SU-DHL-6 (cell line): ENCODE measurements at regions not wholly inside any gene's neighbourhood (a gene's known extent, or its start where the extent isn't known, plus 50 kb on each side); places are given as distances from the start of the nearest gene placed in this dataset.

Experiments
- H2AFZ ChIP-seq: fragments of 200-600 bp; sonication (generic); 2 replicates; pipeline ENCODE4 v1.6.1; 2014; ENCODE audit warnings: low read depth, mild to moderate bottlenecking, moderate library complexity, mixed read lengths, antibody characterized with exemption, low read length; ENCODE audit not compliant: severe bottlenecking
- H3F3A ChIP-seq: fragments of 200-600 bp; shearing (Covaris generic); 2 replicates; pipeline ENCODE4 v1.6.0; 2016; ENCODE audit warnings: antibody characterized with exemption, mild to moderate bottlenecking; ENCODE audit not compliant: insufficient read depth
- H3K27ac ChIP-seq: fragments of 200-600 bp; sonication (generic); 2 replicates; pipeline ENCODE4 v1.5.1; 2016; ENCODE audit warnings: low read depth, mild to moderate bottlenecking, low read length, moderate library complexity, mixed read lengths
- H3K27me3 ChIP-seq: fragments of 200-600 bp; sonication (generic), shearing (Covaris generic); 2 replicates; pipeline ENCODE4 v1.6.0; 2014; ENCODE audit warnings: mild to moderate bottlenecking, low read length
- H3K36me3 ChIP-seq: fragments of 200-600 bp; sonication (generic); 2 replicates; pipeline ENCODE4 v1.6.1; 2014; ENCODE audit warnings: mild to moderate bottlenecking, low read length, mixed read lengths
- H3K4me2 ChIP-seq: fragments of 300-600, 200-600 bp; shearing (Covaris generic), sonication (generic); 2 replicates; pipeline ENCODE4 v1.6.0; 2014; ENCODE audit warnings: low read length, low read depth, mild to moderate bottlenecking; ENCODE audit not compliant: poor library complexity, severe bottlenecking
- H3K4me3 ChIP-seq: fragments of 200-600 bp; sonication (generic); 2 replicates; pipeline ENCODE4 v1.5.1; 2014; ENCODE audit warnings: antibody characterized with exemption, low read length, mild to moderate bottlenecking, mixed read lengths; ENCODE audit not compliant: insufficient read depth, poor library complexity, severe bottlenecking
- H3K79me2 ChIP-seq: fragments of 200-600 bp; sonication (generic); 2 replicates; pipeline ENCODE4 v1.6.1; 2014; ENCODE audit warnings: mild to moderate bottlenecking, low read length, moderate library complexity; ENCODE audit not compliant: insufficient read depth
- H3K9ac ChIP-seq: fragments of 200-600 bp; sonication (generic); 2 replicates; pipeline ENCODE4 v1.7.0; 2014; ENCODE audit warnings: mild to moderate bottlenecking, low read length
- H3K9me2 ChIP-seq: fragments of 200-600 bp; sonication (generic); replicated peaks from 2 replicates; pipeline ENCODE4 v1.6.1; 2014; ENCODE audit warnings: low read length; ENCODE audit not compliant: insufficient read depth
- H3K9me3 ChIP-seq: fragments of 200-600 bp; sonication (generic); 2 replicates; pipeline ENCODE4 v1.6.1; 2014; ENCODE audit warnings: low read length, mixed read lengths; ENCODE audit not compliant: insufficient read depth
- H4K20me1 ChIP-seq: fragments of 200-600 bp; sonication (generic); 2 replicates; pipeline ENCODE4 v1.6.1; 2014; ENCODE audit warnings: low read depth, mild to moderate bottlenecking, antibody characterized with exemption, low read length, moderate library complexity, mixed read lengths
- EZH2phosphoT487 ChIP-seq: fragments of 200-600 bp; sonication (generic), shearing (Covaris generic); conservative IDR thresholded peaks from 2 replicates; pipeline ENCODE4 v1.6.1; 2018; ENCODE audit warnings: mild to moderate bottlenecking, antibody characterized with exemption, low read length, moderate library complexity, mixed read lengths
- TF ChIP-seq, protein P1 (sequence below): fragments of 200-600 bp; sonication (generic); IDR thresholded peaks from one replicate; pipeline ENCODE4 v1.5.1; 2017; ENCODE audit warnings: antibody characterized with exemption, mild to moderate bottlenecking, low read length, moderate library complexity; ENCODE audit not compliant: insufficient read depth, poor library complexity, severe bottlenecking

DNA sequence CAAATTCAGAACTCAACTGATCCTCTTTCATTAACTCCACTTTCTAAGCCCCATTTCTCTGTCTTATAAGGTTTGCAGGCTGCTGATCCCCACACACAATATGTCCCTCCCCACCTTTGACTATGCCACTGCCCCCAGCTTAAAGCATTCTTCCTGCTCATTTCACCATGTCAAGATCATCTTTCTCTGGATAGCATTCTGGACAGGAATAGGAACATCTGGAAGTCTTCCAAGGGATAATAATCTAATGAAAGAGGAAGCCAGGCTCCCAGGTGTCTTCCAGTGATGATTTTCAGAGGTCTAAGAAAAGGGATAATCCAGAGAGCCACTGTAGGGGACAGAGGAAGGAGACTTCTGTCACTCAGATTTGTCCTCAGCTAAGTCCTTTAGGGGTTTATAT, 54.6 kb upstream of the GALNT15 start:
- TF ChIP-seq, protein P1, sequence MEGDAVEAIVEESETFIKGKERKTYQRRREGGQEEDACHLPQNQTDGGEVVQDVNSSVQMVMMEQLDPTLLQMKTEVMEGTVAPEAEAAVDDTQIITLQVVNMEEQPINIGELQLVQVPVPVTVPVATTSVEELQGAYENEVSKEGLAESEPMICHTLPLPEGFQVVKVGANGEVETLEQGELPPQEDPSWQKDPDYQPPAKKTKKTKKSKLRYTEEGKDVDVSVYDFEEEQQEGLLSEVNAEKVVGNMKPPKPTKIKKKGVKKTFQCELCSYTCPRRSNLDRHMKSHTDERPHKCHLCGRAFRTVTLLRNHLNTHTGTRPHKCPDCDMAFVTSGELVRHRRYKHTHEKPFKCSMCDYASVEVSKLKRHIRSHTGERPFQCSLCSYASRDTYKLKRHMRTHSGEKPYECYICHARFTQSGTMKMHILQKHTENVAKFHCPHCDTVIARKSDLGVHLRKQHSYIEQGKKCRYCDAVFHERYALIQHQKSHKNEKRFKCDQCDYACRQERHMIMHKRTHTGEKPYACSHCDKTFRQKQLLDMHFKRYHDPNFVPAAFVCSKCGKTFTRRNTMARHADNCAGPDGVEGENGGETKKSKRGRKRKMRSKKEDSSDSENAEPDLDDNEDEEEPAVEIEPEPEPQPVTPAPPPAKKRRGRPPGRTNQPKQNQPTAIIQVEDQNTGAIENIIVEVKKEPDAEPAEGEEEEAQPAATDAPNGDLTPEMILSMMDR = no peak
- TF ChIP-seq EZH2phosphoT487 = no peak
- no peaks in the 10 kb centered on the region for H3K9me2 ChIP-seq

DNA sequence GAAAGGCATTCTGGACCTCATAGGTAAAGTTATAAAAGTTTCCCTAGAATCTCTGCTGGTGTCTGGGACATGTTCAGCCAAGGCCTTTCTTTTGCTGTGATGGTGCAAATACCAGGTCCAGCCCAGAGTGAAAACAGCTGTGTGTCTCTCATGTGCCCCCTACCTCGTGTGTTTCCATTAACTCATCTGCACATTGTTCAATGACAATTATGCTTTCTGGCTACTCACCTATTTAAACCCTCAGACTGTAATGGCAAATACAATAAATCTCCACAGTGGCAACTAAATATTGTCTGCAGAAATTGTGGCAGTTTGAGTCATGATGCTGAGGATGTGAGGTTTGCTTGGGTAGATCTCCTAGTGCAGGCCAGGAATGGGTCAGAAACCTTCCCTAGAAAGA, 53.1 kb upstream of the GALNT15 start:
- H3K4me2 ChIP-seq = no peak overlapping the region
- no peak overlapping the region for H2AFZ ChIP-seq
- no peaks in the 10 kb centered on the region for H3K9me2 ChIP-seq
- no peaks in the 10 kb centered on the region for H3K27me3 ChIP-seq
- H3K27ac ChIP-seq = no peak overlapping the region
- TF ChIP-seq, protein P1 = no peak
- TF ChIP-seq EZH2phosphoT487 = no peak
- H3K79me2 ChIP-seq = no peaks in the 10 kb centered on the region
- no peaks in the 10 kb centered on the region for H4K20me1 ChIP-seq
- H3K9ac ChIP-seq = no peak overlapping the region
- H3F3A ChIP-seq = no peaks in the 10 kb centered on the region
- H3K4me3 ChIP-seq = no peak overlapping the region
- no peaks in the 10 kb centered on the region for H3K36me3 ChIP-seq
- no peaks in the 10 kb centered on the region for H3K9me3 ChIP-seq

More for the DNA sequence above, 54.6 kb upstream of the GALNT15 start:
- H3K9ac ChIP-seq = no peak overlapping the region
- no peak overlapping the region for H3K27ac ChIP-seq
- no peak overlapping the region for H2AFZ ChIP-seq
- H3K4me3 ChIP-seq = no peak overlapping the region
- no peak overlapping the region for H3K4me2 ChIP-seq
- no peaks in the 10 kb centered on the region for H3F3A ChIP-seq
- H3K9me3 ChIP-seq = no peaks in the 10 kb centered on the region
- no peaks in the 10 kb centered on the region for H3K36me3 ChIP-seq
- H4K20me1 ChIP-seq = no peaks in the 10 kb centered on the region
- no peaks in the 10 kb centered on the region for H3K79me2 ChIP-seq
- H3K27me3 ChIP-seq = no peaks in the 10 kb centered on the region

DNA sequence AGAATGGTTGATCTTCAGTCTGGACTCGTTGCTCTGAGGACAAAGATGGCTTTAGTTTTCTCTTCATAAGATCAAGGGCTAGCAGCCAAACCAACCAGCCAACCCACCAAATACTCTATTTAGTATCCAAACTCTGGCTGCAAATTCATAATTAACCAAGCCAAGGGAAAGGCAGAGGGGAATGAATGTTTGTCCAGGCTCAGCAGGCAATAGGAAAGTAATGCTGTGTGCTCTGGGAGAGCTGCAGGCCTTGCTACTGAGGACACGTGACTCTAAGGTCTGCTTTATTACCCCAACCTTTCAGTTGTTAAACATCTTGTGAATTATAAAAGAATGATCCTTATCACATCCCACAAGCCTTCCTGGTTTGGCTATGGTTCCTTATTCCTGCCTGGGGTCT, 52.3 kb upstream of the GALNT15 start:
- Histone ChIP-seq H3K27me3 (no peaks in the 10 kb centered on the region), H2AFZ (no peak overlapping the region), H3K79me2 (no peaks in the 10 kb centered on the region), H3K36me3 (no peaks in the 10 kb centered on the region), H3K9me2 (no peaks in the 10 kb centered on the region), H3K27ac (no peak overlapping the region), H3K9me3 (no peaks in the 10 kb centered on the region), H3K4me2 (no peak overlapping the region), H3F3A (no peaks in the 10 kb centered on the region), H3K9ac (no peak overlapping the region), H4K20me1 (no peaks in the 10 kb centered on the region), H3K4me3 (no peak overlapping the region)
- TF ChIP-seq, protein P1 = no peak
- TF ChIP-seq EZH2phosphoT487 = no peak

DNA sequence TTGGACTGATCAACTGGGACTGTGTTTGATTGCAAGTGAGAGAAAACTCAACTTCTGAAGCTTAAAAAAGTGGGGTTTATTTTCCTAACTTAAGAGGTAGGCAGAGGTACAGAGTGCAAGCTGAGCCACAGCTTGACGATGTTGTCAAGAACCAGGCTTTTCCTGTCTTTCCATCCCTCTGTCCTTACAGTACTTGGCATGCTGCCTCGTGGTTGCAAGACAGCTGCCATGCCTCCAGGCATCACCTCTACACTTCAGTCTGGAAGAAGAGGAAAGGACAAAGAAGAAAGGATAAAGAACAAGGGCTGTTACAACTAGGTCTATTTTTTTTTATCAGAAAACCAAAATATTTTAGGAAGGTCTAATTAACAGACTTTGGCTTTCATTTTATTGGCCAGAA, 51.8 kb upstream of the GALNT15 start:
- TF ChIP-seq EZH2phosphoT487 = no peak
- TF ChIP-seq, protein P1 = no peak
- H3K79me2 ChIP-seq = no peaks in the 10 kb centered on the region
- H3K36me3 ChIP-seq = no peaks in the 10 kb centered on the region
- H3K27ac ChIP-seq = no peak overlapping the region
- no peaks in the 10 kb centered on the region for H3K9me3 ChIP-seq
- no peaks in the 10 kb centered on the region for H3K9me2 ChIP-seq
- no peak overlapping the region for H2AFZ ChIP-seq
- no peaks in the 10 kb centered on the region for H3K27me3 ChIP-seq
- no peaks in the 10 kb centered on the region for H3F3A ChIP-seq
- no peak overlapping the region for H3K4me2 ChIP-seq
- H3K9ac ChIP-seq = no peak overlapping the region
- no peaks in the 10 kb centered on the region for H4K20me1 ChIP-seq
- no peak overlapping the region for H3K4me3 ChIP-seq
